GF-D8 (cell line): ENCODE measurements at regions not wholly inside any gene's neighbourhood (a gene's known extent, or its start where the extent isn't known, plus 50 kb on each side); places are given as distances from the start of the nearest gene placed in this dataset.
"Not testable (repeated sequence)": the region's sequence is repeated elsewhere in the genome, so short reads cannot be mapped to it uniquely, and the experiment has no call there.

Experiments
- DNase-seq: peaks from one replicate; lab custom pipeline; 2025; lab: John Stamatoyannopoulos, UW

DNA sequence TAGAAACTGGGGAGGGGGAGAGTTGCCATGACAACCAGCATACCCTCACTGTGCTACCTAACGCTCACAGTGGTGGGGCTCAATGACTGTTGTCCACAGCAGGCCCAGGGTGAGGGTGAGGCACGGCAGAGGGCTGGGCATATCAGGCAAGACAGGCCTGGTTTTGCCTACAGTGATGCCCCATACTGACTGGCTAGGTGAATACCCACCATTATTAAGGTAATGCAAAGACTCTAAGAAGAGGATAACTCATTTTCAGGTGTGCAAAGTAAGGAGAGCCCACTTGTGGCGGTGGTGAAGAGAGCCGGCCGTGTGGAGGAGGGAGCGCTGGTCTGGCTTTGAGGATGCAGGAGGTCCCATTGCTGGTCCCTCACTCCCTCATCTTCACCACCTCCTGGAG is 422.3 kb downstream of the FUT8 start:
- no peak for DNase-seq

- DNase-seq = no peak
These were observed 423.0 kb downstream of the FUT8 start for GRCh38 chr14:65835501-65835900.

GRCh38 chr14:65838565-65838964 is 426.0 kb downstream of the FUT8 start:
- DNase-seq = no peak

DNA sequence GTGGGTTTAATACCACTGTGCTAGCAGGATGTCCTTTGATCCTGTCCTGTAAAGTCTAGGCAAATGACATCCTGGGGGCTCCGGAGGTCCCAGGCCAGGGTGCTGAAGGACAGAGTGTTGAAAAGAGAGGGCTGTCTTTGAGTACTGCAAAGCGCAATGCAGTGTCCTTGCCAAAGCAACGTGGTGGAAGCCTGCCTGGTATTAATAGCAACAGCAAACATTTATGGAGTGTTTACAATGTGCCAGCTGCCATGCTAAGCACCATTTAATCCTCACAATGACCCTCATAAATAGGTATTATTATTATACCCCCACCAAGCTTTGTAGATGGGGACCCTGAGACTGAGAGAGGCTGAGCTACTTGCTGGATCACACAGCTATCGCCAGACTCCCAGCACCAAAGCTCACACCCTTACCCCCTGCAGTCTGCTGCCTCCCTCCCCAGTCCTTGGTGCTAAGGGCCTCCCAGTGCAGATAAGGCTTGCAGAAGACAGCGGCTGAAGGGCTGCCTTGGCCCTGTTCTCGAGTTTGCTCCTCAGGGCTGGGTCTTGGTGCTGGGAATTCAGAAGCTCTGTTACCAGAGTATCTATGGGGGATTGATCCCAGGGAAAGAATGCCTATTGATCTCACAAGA is 427.7 kb downstream of the FUT8 start:
- no peak for DNase-seq

- DNase-seq = no peak
These were observed 428.3 kb downstream of the FUT8 start for GRCh38 chr14:65840786-65841185.

DNA sequence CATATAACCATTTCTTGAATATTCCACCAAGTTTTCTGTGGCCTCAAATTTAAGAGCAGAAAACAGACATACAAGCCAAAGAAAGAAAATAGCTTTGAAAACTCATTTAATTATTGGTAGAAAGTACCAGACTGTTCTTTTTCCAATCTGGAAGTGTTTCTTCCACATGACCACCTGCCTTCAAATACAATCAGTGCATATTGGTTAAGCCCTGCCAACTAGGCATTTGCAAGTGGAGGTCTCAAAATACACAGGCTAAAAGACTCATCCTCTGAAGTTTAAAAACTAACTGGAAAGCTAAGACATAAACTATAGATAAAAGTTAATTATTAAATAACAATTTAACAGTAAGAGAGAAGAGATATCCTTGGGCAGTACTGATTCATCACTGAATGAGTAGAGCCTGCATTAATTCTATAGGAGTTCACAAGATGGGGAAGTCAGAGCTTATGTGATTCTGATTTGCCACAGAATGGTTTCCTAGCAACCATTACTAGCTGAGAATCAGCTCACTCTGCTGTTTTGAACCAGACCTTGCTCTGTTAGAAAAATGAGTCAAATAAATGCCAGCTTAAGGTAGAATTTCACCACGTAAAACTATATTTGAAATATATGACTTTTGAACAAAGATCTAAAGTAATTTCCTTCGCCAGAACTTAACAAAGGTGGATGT is 433.8 kb downstream of the FUT8 start:
- DNase-seq = no peak

GRCh38 chr14:65847075-65847847 is 434.7 kb downstream of the FUT8 start:
- no peak for DNase-seq

DNA sequence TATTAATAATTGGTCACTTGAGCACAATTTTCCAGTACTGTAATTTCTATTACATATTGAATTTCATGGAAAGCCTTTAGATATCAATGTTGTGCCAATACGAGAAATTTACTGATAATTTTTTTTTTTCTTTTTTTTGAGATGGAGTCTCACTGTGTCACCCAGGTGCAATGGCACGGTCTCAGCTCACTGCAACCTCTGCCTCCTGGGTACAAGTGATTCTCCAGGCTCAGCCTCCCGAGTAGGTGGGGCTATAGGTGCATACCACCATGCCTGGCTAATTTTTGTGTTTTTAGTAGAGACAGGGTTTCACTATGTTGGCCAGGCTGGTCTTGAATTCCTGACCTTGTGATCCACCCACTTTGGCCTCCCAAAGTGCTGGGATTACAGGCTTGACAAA is 435.4 kb downstream of the FUT8 start:
- DNase-seq = not testable (repeated sequence)

DNA sequence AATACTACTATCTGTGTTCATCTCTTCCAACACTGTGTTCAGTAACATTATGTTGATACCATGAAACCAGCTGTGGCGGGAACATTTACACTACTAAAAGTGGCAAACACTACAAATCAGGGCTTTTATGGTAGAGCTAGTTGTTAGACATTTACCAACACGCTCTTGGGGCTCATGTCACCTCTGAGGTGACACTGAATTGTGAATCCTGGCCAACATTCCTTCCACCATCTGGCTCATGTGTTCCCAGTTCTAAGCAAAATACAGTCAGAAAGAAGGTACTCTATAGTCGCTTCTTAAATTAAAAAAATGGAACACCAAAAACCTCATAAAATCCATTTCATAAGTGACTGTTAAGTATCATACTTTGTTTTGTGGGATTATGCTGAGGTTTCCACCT is 436.6 kb downstream of the FUT8 start:
- no peak for DNase-seq

DNA sequence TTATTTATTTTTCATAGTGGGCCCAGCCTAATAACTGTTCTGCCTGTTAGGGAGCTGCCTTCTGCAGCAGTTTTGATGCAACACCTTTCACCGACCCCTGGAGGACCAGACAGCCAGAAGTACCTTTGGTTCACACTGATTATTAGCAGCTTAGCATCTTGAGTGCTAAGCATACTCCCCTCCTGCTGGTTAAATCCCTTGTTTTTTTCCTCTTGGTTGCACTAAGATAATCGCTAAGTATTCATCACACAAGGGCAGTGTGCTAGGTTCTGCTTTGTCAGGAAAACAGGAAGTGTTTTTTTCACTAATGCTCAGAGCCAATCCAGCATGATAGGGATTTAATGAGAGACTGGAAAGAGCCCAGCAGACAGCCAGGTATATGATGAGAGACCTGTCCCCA is 437.0 kb downstream of the FUT8 start:
- no peak for DNase-seq

GRCh38 chr14:65850429-65851135 is 438.1 kb downstream of the FUT8 start:
- DNase-seq = no peak

DNA sequence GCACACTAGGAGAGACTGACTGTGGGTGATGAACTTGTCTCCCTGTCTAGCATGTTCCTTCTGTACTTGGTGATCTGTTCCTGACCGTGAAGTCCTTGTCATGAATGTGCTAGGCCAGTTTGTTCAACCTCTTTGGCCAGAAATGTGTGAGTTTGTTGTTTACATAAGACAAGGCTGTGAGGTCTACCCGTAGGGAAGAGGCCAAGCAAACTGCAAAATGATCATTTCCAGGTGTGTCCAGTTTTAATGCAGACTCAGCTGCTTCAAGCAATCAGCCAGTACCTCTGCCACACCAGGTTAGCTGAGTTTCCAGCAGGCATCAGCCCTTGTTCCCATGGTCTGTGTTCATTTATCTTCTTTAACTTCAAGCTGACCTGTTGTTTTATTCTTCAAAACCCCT is 440.2 kb downstream of the FUT8 start:
- no peak for DNase-seq

DNA sequence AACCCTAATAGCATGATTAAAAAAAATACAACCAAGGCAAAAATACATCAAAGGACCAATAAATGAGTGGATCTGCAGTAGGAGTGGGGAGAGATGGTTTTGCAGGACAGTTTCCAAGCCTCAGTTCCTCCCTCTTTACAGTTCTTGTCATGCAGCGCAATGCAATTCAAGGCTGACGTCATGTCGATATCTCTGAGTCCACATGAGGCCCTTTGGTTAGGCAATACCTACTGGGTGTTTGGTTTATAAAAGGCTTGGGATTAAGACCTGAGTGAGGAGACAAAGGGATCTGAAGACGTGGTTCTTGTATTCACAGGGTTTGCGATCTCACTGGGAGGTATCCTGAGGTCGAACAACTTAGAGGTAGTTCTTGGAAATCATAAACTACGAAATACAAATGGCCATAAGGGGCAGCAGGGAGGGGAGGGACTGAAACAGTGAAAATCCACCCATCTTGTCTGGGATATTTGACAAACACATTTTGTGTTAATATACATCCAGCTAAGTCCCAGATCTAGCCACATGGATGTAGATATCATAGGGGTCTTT is 441.0 kb downstream of the FUT8 start:
- no peak for DNase-seq

DNA sequence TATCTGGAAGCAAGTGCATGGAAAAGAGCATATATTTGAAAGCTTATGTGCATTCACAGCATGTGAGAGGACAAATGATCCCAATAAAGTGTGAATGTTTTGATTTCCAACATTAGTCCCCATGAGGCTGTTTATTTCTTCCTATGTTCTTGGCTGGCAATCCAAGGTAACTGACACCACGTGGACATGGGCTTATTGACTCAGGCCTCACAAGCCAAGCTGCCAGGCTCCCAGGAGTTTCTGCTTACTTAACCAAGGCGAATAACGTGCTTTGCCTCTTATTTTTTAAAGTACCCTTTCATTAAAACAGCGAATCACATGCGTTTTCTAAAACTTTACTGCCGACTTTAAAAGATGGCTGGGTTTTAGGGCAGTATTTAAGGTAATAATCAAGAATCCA is 441.7 kb downstream of the FUT8 start:
- no peak for DNase-seq

DNA sequence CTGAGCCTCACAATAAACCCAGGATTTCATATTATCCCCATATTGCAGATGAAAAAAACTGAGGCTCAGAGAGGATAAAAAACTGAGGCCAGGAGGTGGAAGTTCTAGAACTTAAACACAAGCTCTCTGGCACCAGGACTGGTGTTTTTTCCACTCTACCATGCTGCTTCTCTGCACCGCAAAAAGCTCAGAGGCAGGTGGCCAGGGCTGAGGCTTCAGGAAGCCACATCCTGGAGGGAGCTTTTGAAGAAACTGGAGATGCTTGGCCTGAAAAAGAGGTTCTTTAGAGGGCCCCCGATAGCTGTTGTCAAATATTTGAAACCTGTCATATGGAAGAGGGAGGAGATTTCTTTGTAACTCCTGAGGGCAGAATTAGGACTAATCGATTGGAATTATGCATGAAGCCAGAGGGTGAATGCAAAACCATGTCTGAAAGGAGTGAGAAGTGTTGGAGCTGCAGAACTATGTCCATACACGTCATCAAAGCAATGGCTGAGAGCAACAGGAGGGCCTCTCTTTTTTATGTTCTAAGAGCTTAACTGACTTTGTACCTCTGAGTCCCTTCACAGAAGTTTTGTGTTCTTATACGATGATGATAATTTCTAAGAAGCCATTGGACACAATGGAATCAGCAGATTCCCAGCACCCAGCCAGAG is 448.6 kb downstream of the FUT8 start:
- no peak for DNase-seq

DNA sequence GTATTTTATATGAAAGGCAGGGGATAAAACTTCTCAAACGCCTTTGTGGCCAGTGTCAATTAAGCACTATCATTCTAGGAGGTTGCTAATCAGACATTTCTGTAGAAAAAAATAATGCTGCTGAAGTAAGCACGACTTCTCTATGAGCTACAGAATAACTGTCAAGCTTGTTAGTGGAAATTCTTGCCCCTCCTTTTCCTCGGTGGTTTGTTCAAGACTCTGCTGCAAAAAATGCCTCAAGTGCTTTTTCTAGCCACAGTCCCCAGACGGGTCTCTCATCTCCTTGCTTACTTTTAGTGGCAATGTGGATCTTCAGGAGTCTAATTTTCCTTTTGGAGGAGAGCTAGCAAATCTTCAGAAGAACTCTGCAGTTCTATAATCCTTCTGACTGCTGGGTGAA is 452.0 kb downstream of the FUT8 start:
- DNase-seq = no peak

DNA sequence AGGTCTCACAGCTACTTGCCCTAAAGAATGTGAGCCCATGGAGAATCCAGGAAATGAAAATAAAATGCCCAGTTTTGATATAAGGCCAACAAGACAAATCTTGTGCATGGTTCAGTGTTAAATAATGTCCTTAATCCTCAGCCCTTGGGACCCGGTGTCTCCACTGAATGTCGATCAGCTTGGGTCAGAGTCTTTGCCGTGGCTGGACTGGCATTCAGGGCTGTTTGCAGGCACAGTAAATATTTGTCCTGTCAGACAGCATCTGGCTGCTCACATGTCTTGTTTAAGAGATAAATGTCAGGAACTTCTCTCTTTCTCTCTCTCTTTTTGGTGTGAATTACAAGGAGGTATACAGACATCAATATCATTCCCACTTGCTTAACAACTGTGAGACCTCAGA is 452.5 kb downstream of the FUT8 start:
- DNase-seq = no peak

GRCh38 chr14:65866448-65866847 is 453.9 kb downstream of the FUT8 start:
- DNase-seq = no peak

GRCh38 chr14:65866886-65867285 is 454.4 kb downstream of the FUT8 start:
- DNase-seq = no peak

DNA sequence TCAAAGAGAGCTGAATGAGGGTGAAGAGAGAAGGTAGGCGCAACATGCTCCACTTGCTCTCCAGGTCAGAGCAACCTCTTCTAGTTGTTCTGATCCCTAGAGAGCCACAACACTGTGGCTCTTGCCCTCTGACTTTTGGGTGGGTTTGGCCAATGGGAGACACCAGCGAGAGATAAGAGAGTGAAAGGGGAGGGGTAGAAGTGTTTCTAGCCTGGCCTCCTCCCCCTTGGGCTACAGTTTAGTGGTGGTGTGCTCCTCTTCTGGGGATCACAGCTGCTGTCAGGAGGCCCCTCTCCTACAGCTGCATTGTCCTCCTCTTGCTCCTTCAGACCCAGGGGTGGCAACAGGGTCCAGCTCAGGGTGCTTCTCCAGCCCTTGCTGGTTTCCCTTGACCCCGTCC is 454.8 kb downstream of the FUT8 start:
- no peak for DNase-seq

DNA sequence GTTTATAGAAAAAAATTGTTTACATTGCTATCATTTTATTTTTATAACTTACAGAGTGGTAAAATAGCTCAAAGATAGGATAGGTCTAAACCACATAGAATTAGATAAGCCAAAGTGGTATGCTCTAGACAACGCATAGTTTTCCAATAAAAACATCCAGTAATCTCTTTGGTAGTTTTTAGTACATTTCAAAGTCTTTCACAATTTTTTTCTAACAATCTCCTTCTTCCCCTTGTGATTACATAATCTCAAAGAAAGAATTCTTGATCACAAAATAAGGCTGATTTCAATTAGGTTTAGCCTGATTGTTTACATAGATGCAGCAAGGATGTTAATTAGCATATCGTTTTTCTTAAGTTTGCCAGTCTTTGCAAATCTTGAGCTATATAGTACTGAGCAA is 460.0 kb downstream of the FUT8 start:
- DNase-seq = no peak

DNA sequence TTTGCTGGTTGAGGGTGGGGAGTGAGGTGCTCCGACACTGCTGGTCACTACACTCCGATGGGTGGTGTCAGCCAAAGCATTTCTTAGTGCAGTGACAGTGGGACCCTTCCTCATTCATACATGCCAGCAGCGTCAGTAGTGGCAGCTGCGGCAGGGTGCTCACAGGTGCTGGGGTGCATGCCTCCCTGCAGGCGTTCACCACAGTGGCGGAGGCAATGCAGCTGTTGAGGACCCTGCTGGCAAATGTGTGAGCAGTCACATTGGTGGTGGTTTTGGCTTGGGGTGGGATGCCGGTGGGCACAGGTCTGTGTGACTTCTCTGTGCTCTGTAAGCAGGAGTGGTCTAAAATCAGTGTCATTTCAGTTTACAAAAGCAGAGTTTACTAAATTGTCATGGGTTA is 464.6 kb downstream of the FUT8 start:
- DNase-seq = no peak
